ENCODE measurements at regions not wholly inside any gene's neighbourhood (a gene's known extent, or its start where the extent isn't known, plus 50 kb on each side); places are given as distances from the start of the nearest gene placed in this dataset.

- Mint-ChIP-seq H3K4me3 (no peak overlapping the region), H3K36me3 (ENCODE audit: low read depth) (no peaks in the 10 kb centered on the region), H3K27ac (no peak overlapping the region), H3K9me3 (no peaks in the 10 kb centered on the region), H3K27me3 (no peaks in the 10 kb centered on the region), H3K4me1 (ENCODE audit: low read depth) (no peaks in the 10 kb centered on the region)
- no peaks in the 10 kb centered on the region for H3K9me3 ChIP-seq (ENCODE audit: control insufficient read depth in 1 of 2, insufficient read depth in 1 of 2, low read length in 2 of 2)
- DNase-seq (no peak), ATAC-seq (ENCODE audit: poor library complexity) (no peak)
- no peaks in the 10 kb centered on the region for H3K27me3 ChIP-seq (ENCODE audit: control insufficient read depth in 1 of 2, insufficient read depth in 2 of 2, low read length in 2 of 2)
- CTCF ChIA-PET: no interaction called here
- intact Hi-C loops (cut with DNase I, micrococcal nuclease): no loop called here
- H3K36me3 ChIP-seq (ENCODE audit: insufficient read depth, low read length): no peaks in the 10 kb centered on the region
- POLR2A ChIA-PET: no interaction called here
- no peak overlapping the region for H3K4me3 ChIP-seq (ENCODE audit: low read length)
- H3K4me1 ChIP-seq (ENCODE audit: insufficient read depth, low read length): no peaks in the 10 kb centered on the region
- no peak for TF ChIP-seq CTCF (IDR thresholded peaks at IDR 0.05)
- no peak overlapping the region for H3K27ac ChIP-seq (ENCODE audit: low read depth in 1 of 2, low read length in 2 of 2)
Observed at GRCh38 chrX:25278341-25278740, 262.6 kb upstream of the ARX start.

DNA sequence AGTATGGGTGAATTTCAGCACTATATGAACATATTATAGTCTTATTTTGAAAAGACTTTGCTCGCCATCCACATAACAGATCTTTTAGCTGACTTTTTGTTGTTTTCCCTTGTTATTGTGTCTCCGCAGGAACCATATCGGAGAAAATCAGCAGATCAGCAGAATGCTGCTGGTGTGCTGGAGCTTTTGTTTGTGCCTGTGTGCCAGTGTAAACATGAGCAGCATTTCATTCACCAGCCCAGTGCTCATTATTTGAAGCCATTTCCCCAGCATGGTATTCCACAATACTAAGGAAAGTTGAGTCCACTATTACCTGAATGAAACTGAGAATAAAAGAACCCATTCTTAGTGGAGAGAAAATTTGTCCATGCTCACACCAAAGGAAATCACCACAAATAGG, 261.8 kb upstream of the ARX start:
- DNase-seq (no peak), ATAC-seq (ENCODE audit: poor library complexity) (no peak)
- intact Hi-C loops (cut with DNase I, micrococcal nuclease): no loop called here
- Histone ChIP-seq H3K27ac (ENCODE audit: low read depth in 1 of 2, low read length in 2 of 2) (no peak overlapping the region), H3K36me3 (ENCODE audit: insufficient read depth, low read length) (no peaks in the 10 kb centered on the region), H3K4me3 (ENCODE audit: low read length) (no peak overlapping the region), H3K27me3 (ENCODE audit: control insufficient read depth in 1 of 2, insufficient read depth in 2 of 2, low read length in 2 of 2) (no peaks in the 10 kb centered on the region), H3K9me3 (ENCODE audit: control insufficient read depth in 1 of 2, insufficient read depth in 1 of 2, low read length in 2 of 2) (no peaks in the 10 kb centered on the region), H3K4me1 (ENCODE audit: insufficient read depth, low read length) (no peaks in the 10 kb centered on the region)
- Mint-ChIP-seq H3K9me3 (no peaks in the 10 kb centered on the region), H3K36me3 (ENCODE audit: low read depth) (no peaks in the 10 kb centered on the region), H3K27me3 (no peaks in the 10 kb centered on the region), H3K27ac (no peak overlapping the region), H3K4me3 (no peak overlapping the region), H3K4me1 (ENCODE audit: low read depth) (no peaks in the 10 kb centered on the region)
- no peak for TF ChIP-seq CTCF (IDR thresholded peaks at IDR 0.05)
- POLR2A ChIA-PET: no interaction called here
- CTCF ChIA-PET: no interaction called here

DNA sequence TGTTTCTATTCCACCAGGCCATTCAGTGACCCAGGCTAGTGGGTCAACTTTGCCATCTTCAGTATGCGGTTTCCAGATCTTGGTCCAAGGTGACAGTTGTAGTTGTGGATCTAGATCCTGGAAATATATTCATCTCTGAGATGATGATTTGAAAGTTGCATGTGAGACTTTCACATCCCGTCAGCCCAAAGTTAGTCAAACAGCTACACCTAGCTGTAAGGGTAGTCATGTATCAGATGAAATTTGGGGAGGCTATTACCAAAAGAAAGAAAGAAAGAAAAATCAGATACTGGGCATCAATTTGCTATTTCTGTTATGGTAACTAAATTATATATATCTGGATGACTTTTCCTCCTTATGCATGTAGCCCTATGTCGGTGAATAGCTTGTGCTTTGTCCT, 259.4 kb upstream of the ARX start:
- no peak overlapping the region for H3K4me3 Mint-ChIP-seq
- no peak for ATAC-seq (ENCODE audit: poor library complexity)
- H3K27me3 ChIP-seq (ENCODE audit: control insufficient read depth in 1 of 2, insufficient read depth in 2 of 2, low read length in 2 of 2): no peaks in the 10 kb centered on the region
- intact Hi-C loops (cut with DNase I, micrococcal nuclease): no loop called here
- ChIA-PET POLR2A (no interaction called here), CTCF (no interaction called here)
- TF ChIP-seq CTCF (IDR thresholded peaks at IDR 0.05): no peak
- H3K27ac ChIP-seq (ENCODE audit: low read depth in 1 of 2, low read length in 2 of 2): no peak overlapping the region
- no peak overlapping the region for H3K27ac Mint-ChIP-seq
- H3K4me1 Mint-ChIP-seq (ENCODE audit: low read depth): no peaks in the 10 kb centered on the region
- no peaks in the 10 kb centered on the region for H3K36me3 ChIP-seq (ENCODE audit: insufficient read depth, low read length)
- no peak overlapping the region for H3K4me3 ChIP-seq (ENCODE audit: low read length)
- no peaks in the 10 kb centered on the region for H3K36me3 Mint-ChIP-seq (ENCODE audit: low read depth)
- H3K4me1 ChIP-seq (ENCODE audit: insufficient read depth, low read length): no peaks in the 10 kb centered on the region
- no peaks in the 10 kb centered on the region for H3K9me3 ChIP-seq (ENCODE audit: control insufficient read depth in 1 of 2, insufficient read depth in 1 of 2, low read length in 2 of 2)
- H3K27me3 Mint-ChIP-seq: no peaks in the 10 kb centered on the region
- H3K9me3 Mint-ChIP-seq: no peaks in the 10 kb centered on the region
- no peak for DNase-seq

All from CD4-positive, alpha-beta T cell (primary cell).